Upper lobe of right lung (tissue), 1 donor: ENCODE measurements at regions not wholly inside any gene's neighbourhood (a gene's known extent, or its start where the extent isn't known, plus 50 kb on each side); places are given as distances from the start of the nearest gene placed in this dataset.

Source experiments
- ATAC-seq: fragments of 200-7000 bp; cut with Tn5 transposase; one replicate; pipeline ENCODE4 v1.9.1; 2020; ENCODE audit warnings: mild to moderate bottlenecking, moderate library complexity
- DNase-seq: peaks from one replicate; pipeline ENCODE4 v3.0.0-alpha.2; 2020
- H3K27ac ChIP-seq: fragments of 200-600 bp; one replicate; pipeline ENCODE4 v1.8.0; 2022
- H3K27me3 ChIP-seq: fragments of 200-600 bp; one replicate; pipeline ENCODE4 v1.8.0; 2022; ENCODE audit warnings: mild to moderate bottlenecking
- H3K36me3 ChIP-seq: fragments of 200-600 bp; one replicate; pipeline ENCODE4 v1.8.0; 2022
- H3K4me1 ChIP-seq: fragments of 200-600 bp; one replicate; pipeline ENCODE4 v1.8.0; 2022
- H3K4me3 ChIP-seq: fragments of 200-600 bp; one replicate; pipeline ENCODE4 v1.8.0; 2022; ENCODE audit warnings: mild to moderate bottlenecking
- H3K9me3 ChIP-seq: fragments of 200-600 bp; one replicate; pipeline ENCODE4 v1.8.0; 2022
- intact Hi-C: fragments of 100-400 bp; cut with DNase I; formaldehyde crosslinking; loops from one replicate; pipeline ENCODE4 v1.11.0; 2022
- TF ChIP-seq, protein P1 (sequence below): fragments of 200-600 bp; IDR thresholded peaks from one replicate; pipeline ENCODE4 v1.8.0; 2022; ENCODE audit warnings: antibody characterized with exemption
- donor health status: DM: no; HTN: yes; CAD: no; lungs with severe emphysema.

DNA sequence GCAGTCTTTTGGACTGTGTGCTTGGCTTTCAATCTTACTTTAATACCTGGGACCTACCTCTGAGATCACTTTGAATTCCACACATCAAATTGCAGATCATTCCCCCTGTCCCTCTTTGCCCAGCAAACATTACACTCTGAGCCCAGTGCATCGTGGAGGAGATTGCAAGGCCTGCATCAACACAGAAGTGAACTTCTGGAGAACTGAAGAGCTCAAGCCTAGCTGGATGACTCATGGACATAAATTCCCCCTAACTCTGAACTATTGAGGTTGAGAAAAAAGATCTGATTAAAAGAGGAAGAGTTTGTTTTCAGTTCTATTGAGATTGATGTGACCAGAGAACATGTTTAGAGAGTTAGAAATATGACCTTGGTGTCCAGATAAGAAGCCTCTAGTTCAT is 316.0 kb upstream of the DMAC1 start:
- Histone ChIP-seq H3K4me1 (no peaks in the 10 kb centered on the region), H3K9me3 (no peaks in the 10 kb centered on the region), H3K27ac (no peak overlapping the region), H3K4me3 (no peak overlapping the region), H3K27me3 (no peaks in the 10 kb centered on the region), H3K36me3 (no peaks in the 10 kb centered on the region)
- DNase-seq (no peak), ATAC-seq (no peak)
- intact Hi-C loops = no loop called here
- TF ChIP-seq, protein P1, sequence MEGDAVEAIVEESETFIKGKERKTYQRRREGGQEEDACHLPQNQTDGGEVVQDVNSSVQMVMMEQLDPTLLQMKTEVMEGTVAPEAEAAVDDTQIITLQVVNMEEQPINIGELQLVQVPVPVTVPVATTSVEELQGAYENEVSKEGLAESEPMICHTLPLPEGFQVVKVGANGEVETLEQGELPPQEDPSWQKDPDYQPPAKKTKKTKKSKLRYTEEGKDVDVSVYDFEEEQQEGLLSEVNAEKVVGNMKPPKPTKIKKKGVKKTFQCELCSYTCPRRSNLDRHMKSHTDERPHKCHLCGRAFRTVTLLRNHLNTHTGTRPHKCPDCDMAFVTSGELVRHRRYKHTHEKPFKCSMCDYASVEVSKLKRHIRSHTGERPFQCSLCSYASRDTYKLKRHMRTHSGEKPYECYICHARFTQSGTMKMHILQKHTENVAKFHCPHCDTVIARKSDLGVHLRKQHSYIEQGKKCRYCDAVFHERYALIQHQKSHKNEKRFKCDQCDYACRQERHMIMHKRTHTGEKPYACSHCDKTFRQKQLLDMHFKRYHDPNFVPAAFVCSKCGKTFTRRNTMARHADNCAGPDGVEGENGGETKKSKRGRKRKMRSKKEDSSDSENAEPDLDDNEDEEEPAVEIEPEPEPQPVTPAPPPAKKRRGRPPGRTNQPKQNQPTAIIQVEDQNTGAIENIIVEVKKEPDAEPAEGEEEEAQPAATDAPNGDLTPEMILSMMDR = no peak

DNA sequence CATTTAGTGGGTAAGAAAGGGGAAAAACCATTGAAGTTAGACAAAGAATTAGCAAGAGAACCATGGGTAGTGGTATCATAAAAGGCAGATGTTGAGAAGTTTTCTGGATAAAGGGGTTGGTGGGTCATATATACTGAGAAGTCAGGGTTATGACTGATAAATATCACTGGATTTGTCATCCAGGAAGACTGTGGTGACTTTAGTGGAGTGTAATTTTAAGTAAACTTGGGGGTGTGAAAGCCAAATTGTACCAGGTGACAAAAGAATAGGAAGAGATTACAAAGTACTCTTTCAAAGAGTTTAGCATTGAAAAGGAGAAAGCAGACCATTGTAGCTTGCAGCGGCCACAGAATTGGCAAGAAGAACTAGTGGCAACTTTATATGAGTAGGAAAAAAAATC is 315.2 kb upstream of the DMAC1 start:
- no peak overlapping the region for H3K4me3 ChIP-seq
- no peaks in the 10 kb centered on the region for H3K36me3 ChIP-seq
- H3K4me1 ChIP-seq = no peaks in the 10 kb centered on the region
- intact Hi-C loops = no loop called here
- ATAC-seq = no peak
- TF ChIP-seq, protein P1 = no peak
- no peaks in the 10 kb centered on the region for H3K27me3 ChIP-seq
- H3K9me3 ChIP-seq = no peaks in the 10 kb centered on the region
- H3K27ac ChIP-seq = no peak overlapping the region
- no peak for DNase-seq

DNA sequence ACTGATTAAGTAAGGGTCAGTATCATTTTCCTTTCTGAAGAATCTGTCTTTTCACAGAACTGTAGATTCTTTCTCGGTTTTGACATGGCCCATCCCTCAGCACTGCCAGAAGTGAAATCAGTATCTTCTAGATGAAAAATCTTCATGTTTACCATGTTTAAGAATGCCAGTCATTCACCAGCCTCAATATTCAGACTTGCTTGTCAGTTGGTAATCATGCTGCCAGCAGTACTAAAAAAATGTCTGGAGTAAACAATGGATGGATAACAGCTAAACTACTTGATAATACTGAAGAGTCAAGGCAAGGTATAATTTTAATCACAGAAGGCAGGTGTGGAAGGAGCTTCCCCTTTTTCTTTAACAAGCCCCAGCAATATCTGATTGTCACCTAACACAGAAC is 306.8 kb upstream of the DMAC1 start:
- intact Hi-C loops = no loop called here
- Histone ChIP-seq H3K4me3 (no peak overlapping the region), H3K36me3 (no peaks in the 10 kb centered on the region), H3K27me3 (no peaks in the 10 kb centered on the region), H3K27ac (no peak overlapping the region), H3K9me3 (no peaks in the 10 kb centered on the region), H3K4me1 (no peaks in the 10 kb centered on the region)
- TF ChIP-seq, protein P1 = no peak
- ATAC-seq (no peak), DNase-seq (no peak)

DNA sequence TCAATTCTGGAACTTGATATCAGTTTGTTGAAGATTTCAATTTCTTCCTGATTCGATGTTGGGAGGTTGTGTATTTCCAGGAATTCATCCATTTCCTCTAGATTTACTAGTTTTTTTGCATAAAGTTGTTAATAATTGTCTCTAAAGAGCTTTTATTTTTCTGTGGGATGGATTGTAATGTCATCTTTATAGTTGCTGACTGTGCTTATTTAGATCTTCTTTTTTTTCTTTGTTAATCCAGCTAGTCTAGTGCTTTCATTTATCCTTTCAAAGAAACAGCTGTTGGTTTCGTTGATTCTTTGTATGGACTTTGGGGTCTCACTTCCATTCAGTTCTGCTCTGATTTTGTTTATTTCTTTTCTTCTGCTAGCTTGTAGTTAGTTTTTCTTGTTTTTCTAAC is 302.0 kb upstream of the DMAC1 start:
- H3K9me3 ChIP-seq = no peaks in the 10 kb centered on the region
- no peak overlapping the region for H3K27ac ChIP-seq
- H3K4me1 ChIP-seq = no peaks in the 10 kb centered on the region
- no peak for ATAC-seq
- H3K27me3 ChIP-seq = no peaks in the 10 kb centered on the region
- H3K4me3 ChIP-seq = no peak overlapping the region
- no peaks in the 10 kb centered on the region for H3K36me3 ChIP-seq
- intact Hi-C loops = no loop called here
- DNase-seq = no peak
- TF ChIP-seq, protein P1 = no peak

DNA sequence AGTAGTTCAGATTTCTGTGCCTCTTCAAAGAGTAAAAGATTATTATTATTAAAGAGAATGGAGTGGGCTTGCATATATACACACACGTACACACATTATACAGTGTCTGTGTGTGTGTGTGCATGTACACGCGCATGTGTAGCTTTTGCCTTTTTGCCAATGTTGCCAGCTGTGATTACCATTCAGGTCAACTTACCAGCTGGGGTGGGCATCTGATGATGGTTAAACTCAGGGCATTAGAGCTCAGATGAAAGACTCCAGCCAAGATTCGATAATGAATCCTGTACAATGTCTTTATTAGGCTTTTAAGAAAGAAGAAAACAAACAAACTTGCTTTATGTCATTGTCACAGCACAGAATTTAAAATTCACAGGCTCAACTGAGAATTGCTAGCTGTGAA is 296.5 kb upstream of the DMAC1 start:
- H3K4me3 ChIP-seq = no peak overlapping the region
- TF ChIP-seq, protein P1 = no peak
- no peaks in the 10 kb centered on the region for H3K9me3 ChIP-seq
- no peaks in the 10 kb centered on the region for H3K27me3 ChIP-seq
- H3K27ac ChIP-seq = no peak overlapping the region
- H3K4me1 ChIP-seq = no peaks in the 10 kb centered on the region
- no peaks in the 10 kb centered on the region for H3K36me3 ChIP-seq
- no peak for DNase-seq
- intact Hi-C loops = no loop called here
- no peak for ATAC-seq

DNA sequence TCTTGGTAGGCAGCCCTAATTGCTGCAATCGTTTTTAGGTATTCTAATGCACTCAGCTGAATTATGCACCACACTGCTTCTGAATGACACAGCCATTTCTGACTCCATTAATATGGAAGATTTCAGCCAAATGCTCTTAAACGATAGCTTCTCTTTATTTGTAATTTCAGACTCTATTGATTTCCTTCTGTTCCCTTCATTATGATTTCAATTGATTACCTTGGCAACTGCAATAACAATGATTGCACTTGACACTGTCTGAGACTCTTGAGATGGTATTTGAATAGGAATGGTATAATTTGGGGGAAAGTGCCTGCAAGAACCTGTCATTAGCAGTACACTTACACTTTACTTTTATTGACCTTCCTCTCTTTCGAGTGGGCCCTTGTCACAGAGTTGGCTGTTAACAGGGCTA is 296.1 kb upstream of the DMAC1 start:
- Histone ChIP-seq H3K4me1 (no peaks in the 10 kb centered on the region), H3K27me3 (no peaks in the 10 kb centered on the region), H3K4me3 (no peak overlapping the region), H3K27ac (no peak overlapping the region), H3K36me3 (no peaks in the 10 kb centered on the region), H3K9me3 (no peaks in the 10 kb centered on the region)
- TF ChIP-seq, protein P1 = no peak
- DNase-seq (no peak), ATAC-seq (peak; percentile 72)
- intact Hi-C loops = no loop called here
